Vagina (tissue), 2 donors: ENCODE measurements at regions not wholly inside any gene's neighbourhood (a gene's known extent, or its start where the extent isn't known, plus 50 kb on each side); places are given as distances from the start of the nearest gene placed in this dataset.
A peak's percentile ranks its signal among the peaks of the same experiment; 100 is the strongest.

Source experiments
- DNase-seq, 2 donors: peaks; one replicate each; pipeline ENCODE4 v3.0.0-alpha.2; 2017; ENCODE audit errors: extremely low spot score in 2 of 2
- H3K27ac ChIP-seq: fragments of 200-600 bp; sonication (generic); one replicate; pipeline ENCODE4 v1.5.1; 2019
- H3K27me3 ChIP-seq: fragments of 200-600 bp; sonication (generic); one replicate; pipeline ENCODE4 v1.5.1; 2019
- H3K36me3 ChIP-seq, 2 donors: fragments of 200-600 bp; sonication (generic); one replicate each; pipeline ENCODE4 v1.5.1; 2017 to 2019
- H3K4me1 ChIP-seq: fragments of 200-600 bp; sonication (generic); one replicate; pipeline ENCODE4 v1.5.1; 2019
- H3K4me3 ChIP-seq, 2 donors: fragments of 200-600 bp; sonication (generic); 1 replicate in 1 of 2; 2 replicates in 1 of 2; pipeline ENCODE4 v1.5.1; 2016 to 2019
- H3K9me3 ChIP-seq: fragments of 200-600 bp; sonication (generic); one replicate; pipeline ENCODE4 v1.5.1; 2019
- POLR2A ChIP-seq, 2 donors: fragments of 450-650 bp; IDR thresholded peaks; one replicate each; pipeline ENCODE4 v1.6.1; 2017; ENCODE audit warnings: antibody characterized with exemption in 2 of 2, mild to moderate bottlenecking in 2 of 2, moderate library complexity in 2 of 2
- POLR2AphosphoS5 ChIP-seq, 2 donors: sonication (generic); formaldehyde crosslinking; IDR thresholded peaks; one replicate each; pipeline ENCODE4 v1.9.0; 2017; ENCODE audit warnings: antibody characterized with exemption in 2 of 2, mild to moderate bottlenecking in 2 of 2, low read depth in 1 of 2; ENCODE audit not compliant: insufficient read depth in 1 of 2
- intact Hi-C: fragments of 100-400 bp; cut with DNase I; formaldehyde crosslinking; loops from one replicate; pipeline ENCODE4 v1.15.1; 2023
- TF ChIP-seq, protein P1 (sequence below), 3 experiments: fragments of 450-650 bp in 2 of 3; fragments of 200-600 bp in 1 of 3; sonication (generic) in 1 of 3; IDR thresholded peaks; one replicate each; pipeline ENCODE4 v1.5.1; 2017 to 2019; ENCODE audit warnings: antibody characterized with exemption in 3 of 3, mild to moderate bottlenecking in 2 of 3, moderate library complexity in 2 of 3

GRCh38 chr2:129903586-129904425, 75.7 kb upstream of the RAB6C start:
- intact Hi-C loops, result no loop called here
- H3K4me3 ChIP-seq, result no peak overlapping the region
- H3K36me3 ChIP-seq, result no peaks in the 10 kb centered on the region
- peak; percentile 42 to 82 for DNase-seq
- no peaks in the 10 kb centered on the region for H3K27me3 ChIP-seq
- no peak overlapping the region for H3K27ac ChIP-seq
- no peaks in the 10 kb centered on the region for H3K9me3 ChIP-seq
- TF ChIP-seq POLR2AphosphoS5 (IDR thresholded peaks at IDR 0.05; ENCODE audit: insufficient read depth in 1 of 2, low read depth in 1 of 2), result no peak
- TF ChIP-seq, protein P1, sequence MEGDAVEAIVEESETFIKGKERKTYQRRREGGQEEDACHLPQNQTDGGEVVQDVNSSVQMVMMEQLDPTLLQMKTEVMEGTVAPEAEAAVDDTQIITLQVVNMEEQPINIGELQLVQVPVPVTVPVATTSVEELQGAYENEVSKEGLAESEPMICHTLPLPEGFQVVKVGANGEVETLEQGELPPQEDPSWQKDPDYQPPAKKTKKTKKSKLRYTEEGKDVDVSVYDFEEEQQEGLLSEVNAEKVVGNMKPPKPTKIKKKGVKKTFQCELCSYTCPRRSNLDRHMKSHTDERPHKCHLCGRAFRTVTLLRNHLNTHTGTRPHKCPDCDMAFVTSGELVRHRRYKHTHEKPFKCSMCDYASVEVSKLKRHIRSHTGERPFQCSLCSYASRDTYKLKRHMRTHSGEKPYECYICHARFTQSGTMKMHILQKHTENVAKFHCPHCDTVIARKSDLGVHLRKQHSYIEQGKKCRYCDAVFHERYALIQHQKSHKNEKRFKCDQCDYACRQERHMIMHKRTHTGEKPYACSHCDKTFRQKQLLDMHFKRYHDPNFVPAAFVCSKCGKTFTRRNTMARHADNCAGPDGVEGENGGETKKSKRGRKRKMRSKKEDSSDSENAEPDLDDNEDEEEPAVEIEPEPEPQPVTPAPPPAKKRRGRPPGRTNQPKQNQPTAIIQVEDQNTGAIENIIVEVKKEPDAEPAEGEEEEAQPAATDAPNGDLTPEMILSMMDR (IDR thresholded peaks at IDR 0.05), result no peak
- TF ChIP-seq POLR2A (IDR thresholded peaks at IDR 0.05), result no peak
- H3K4me1 ChIP-seq, result no peaks in the 10 kb centered on the region

DNA sequence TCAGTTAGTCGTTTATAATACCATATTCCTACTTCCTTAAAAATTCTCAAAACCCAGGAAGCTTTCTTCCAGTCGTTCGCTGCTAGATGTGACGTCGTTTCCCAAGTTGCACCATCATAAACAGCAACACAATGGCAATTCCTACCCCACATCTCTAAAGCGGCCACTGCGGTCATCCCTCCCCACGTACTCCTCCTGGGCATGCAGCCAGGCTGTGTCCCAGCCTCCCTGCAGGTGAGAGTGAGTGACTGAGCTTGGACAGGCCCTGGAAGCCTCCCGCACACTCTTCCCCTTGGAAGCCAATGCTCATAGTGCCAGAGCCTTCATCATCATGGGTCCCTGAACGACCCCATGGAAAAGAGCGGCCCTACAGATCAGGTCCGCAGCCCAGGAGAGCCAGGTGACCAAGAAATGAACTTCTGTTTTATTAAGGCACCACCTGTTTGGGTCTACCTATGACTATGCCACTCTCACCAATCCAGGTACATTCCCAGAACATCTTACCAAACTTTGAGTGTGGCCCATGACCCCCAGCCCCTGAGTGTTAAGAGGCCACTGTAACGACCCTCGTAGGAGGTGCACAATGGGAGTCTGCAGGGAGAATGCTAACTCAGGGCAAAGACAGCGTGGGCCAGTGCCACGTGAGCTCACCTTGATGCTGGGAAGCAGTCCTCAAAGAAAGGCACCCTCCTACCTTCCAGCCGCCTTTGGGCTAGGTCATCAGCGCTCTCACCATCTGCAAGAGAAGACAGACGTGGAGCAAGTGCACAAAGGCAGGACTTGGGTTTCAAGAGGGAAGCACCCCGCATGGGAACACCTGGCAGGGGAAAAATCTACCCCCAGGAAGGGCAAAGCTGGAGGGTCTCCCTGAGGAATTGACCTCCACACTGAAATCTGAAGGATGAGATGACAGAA, 74.7 kb upstream of the RAB6C start:
- Histone ChIP-seq H3K36me3 (no peaks in the 10 kb centered on the region), H3K27me3 (no peaks in the 10 kb centered on the region), H3K27ac (no peak overlapping the region), H3K4me3 (no peak overlapping the region), H3K9me3 (no peaks in the 10 kb centered on the region), H3K4me1 (no peaks in the 10 kb centered on the region)
- peak; percentile 80 to 85 for DNase-seq
- intact Hi-C loops, result no loop called here
- TF ChIP-seq POLR2AphosphoS5 (IDR thresholded peaks at IDR 0.05; ENCODE audit: insufficient read depth in 1 of 2, low read depth in 1 of 2) (no peak), POLR2A (IDR thresholded peaks at IDR 0.05) (no peak)
- TF ChIP-seq, protein P1 (IDR thresholded peaks at IDR 0.05), result no peak

DNA sequence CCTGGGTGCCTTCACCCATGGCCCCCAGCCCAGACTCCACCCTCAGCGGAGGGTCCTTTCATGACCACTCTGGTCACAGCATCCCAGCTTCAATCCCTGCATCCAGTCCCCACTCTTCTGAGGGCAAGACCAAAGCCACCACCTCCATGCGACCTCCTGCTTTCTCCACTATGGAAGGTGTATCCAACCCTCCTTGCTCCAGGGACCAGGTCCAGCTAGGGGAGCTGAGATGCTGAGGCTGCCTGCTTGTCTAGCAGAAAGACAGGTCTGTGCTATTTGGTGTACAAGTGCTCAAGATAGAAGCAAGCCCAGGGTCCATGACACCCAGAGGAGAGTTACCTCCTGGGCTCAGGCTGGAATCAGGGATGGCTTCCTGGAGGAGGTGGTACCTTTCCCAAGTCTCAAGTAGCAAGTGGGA, 73.8 kb upstream of the RAB6C start:
- Histone ChIP-seq H3K27me3 (no peaks in the 10 kb centered on the region), H3K4me1 (no peaks in the 10 kb centered on the region), H3K9me3 (no peaks in the 10 kb centered on the region), H3K27ac (no peak overlapping the region), H3K4me3 (no peak overlapping the region), H3K36me3 (no peaks in the 10 kb centered on the region)
- DNase-seq, result peak; percentile 52 to 72
- intact Hi-C loops, result no loop called here
- TF ChIP-seq POLR2A (IDR thresholded peaks at IDR 0.05), result no peak
- TF ChIP-seq POLR2AphosphoS5 (IDR thresholded peaks at IDR 0.05; ENCODE audit: insufficient read depth in 1 of 2, low read depth in 1 of 2), result no peak
- TF ChIP-seq, protein P1 (IDR thresholded peaks at IDR 0.05), result no peak

DNA sequence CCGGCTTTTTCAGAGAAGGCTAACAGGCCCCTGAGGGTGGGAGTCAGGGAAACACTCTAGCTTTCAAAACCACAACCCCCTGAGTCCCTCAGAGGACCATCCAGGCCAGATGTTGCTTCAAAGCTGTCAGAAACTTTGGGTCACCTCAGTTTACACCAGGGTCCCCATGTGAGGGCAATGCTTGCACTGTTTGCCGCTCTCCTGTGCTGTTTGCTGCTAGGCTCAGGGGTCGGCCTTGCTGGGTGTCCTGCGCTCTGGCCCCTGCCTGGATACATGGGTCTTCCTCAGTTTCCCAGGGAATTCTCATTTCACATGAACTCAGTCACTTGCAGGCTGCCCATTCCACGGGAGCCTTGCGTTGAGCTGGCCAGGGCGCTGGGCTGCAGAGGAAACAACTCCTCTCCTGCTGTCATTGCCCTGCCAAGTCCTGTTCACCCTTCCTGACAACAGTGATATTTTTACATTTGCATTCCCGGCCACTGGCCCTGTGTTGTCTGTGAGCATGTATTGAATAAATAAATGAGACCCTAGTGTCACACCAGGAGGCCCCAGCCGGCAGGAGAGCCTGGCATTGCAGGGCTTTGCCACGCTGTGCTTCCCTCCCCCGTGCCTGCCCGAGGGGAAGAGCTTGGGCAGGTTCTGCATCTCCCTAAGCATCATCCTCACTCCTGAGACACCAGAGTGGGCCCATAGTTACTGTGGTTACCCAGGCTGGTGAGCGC, 73.2 kb upstream of the RAB6C start:
- Histone ChIP-seq H3K27ac (no peak overlapping the region), H3K27me3 (no peaks in the 10 kb centered on the region), H3K36me3 (no peaks in the 10 kb centered on the region), H3K4me1 (no peaks in the 10 kb centered on the region), H3K9me3 (no peaks in the 10 kb centered on the region), H3K4me3 (no peak overlapping the region)
- no peak for TF ChIP-seq POLR2AphosphoS5 (IDR thresholded peaks at IDR 0.05; ENCODE audit: insufficient read depth in 1 of 2, low read depth in 1 of 2)
- intact Hi-C loops, result no loop called here
- DNase-seq, result peak in 1 of 2 donors; percentile 95

DNA sequence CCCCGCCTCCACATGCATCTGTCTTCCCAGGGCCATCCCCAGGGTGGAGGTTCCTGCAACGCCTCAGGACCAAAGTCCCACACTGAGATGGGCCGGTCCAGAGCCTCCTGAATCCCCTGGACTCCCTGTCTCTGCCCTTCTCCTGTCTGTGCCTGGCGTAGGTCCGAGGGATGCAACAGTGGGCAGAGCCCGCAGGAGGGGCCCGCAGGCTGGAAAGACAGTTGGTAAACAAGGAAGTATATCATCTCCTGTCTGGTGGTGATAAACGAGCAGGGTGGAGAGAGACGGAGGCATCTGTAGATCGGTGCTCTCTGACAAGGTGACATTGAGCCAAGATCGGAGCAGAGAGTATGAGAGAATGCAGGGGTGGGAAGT, 72.6 kb upstream of the RAB6C start:
- intact Hi-C loops, result no loop called here
- Histone ChIP-seq H3K4me1 (no peaks in the 10 kb centered on the region), H3K36me3 (no peaks in the 10 kb centered on the region), H3K4me3 (no peak overlapping the region), H3K27me3 (no peaks in the 10 kb centered on the region), H3K27ac (no peak overlapping the region), H3K9me3 (no peaks in the 10 kb centered on the region)
- peak; percentile 70 to 80 for DNase-seq
- TF ChIP-seq POLR2A (IDR thresholded peaks at IDR 0.05), result no peak
- no peak for TF ChIP-seq POLR2AphosphoS5 (IDR thresholded peaks at IDR 0.05; ENCODE audit: insufficient read depth in 1 of 2, low read depth in 1 of 2)
- TF ChIP-seq, protein P1 (IDR thresholded peaks at IDR 0.05), result no peak
